ENCODE measurements at regions not wholly inside any gene's neighbourhood (a gene's known extent, or its start where the extent isn't known, plus 50 kb on each side); places are given as distances from the start of the nearest gene placed in this dataset.
"Not testable (repeated sequence)": the region's sequence is repeated elsewhere in the genome, so short reads cannot be mapped to it uniquely, and the experiment has no call there.

DNA sequence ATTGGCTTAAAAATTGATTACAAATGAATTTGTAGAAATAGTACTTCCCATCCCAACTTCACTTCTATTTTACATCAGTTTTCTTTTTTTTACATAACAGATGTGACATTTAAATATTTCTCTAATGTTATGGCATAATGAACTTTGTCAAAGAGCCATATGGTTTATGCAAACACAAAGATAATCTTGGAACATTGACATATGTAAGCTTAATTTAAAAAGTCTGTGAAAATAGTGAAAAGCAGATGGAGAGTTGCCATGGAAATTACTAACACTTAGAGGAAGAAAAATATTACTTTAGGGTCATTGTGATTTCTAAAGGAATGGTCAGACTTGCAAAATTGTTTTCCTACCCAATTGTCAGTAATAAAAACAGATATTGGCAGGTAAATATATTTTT, 232.4 kb downstream of the AEBP2 start:
- no peak for DNase-seq

DNA sequence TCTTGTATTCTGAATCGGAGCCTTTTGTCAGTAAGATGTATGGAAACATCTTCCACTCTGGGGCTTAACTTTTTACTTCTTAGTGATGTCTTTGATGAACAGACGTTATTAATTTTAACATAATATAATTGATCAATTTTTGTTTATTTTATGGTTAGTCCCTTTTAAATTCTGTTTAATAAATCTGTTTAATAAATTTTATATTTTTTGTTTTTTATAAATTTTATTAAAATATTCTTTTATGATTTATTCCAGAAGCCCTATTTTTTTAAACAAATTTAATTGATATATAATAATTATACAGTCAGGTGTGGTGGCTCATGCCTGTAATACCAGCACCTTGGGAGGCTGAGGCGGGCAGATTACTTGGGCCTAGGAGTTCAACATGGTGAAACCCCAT, 235.1 kb downstream of the AEBP2 start:
- no peak for DNase-seq

DNA sequence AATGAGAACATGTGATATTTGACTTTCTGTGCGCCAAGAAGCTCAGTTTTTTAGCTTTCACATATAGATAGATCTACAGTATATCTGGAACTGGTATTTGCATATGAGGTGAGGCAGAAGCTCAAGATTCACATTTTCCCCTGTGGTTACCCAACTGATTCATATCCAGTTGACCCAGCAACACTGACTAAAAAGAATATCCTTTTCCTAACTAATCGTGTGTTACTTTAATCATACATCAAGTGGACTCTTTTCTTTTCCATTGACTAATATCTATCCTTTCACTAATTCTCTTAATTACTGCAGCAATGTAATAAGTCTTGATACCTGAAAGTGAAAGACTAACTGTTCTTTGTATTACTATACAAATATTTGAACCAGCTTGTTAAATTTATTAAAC, 236.1 kb downstream of the AEBP2 start:
- no peak for DNase-seq

DNA sequence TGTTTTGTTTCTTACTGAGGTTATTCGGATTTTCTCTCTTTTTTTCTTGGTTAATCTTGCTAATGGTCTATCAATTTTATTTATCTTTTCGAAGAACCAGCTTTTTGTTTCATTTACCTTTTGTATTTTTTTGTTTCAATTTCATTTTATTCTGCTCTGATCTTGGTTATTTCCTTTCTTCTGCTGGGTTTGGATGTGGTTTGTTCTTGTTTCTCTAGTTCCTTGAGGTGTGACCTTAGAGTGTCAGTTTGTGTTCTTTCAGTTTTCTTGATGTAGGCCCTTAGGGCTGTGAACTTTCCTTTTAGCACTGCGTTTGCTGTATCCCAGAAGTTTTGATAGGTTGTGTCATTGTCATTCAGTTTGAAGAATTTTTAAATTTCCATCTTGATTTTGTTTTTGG, 239.2 kb downstream of the AEBP2 start:
- not testable (repeated sequence) for DNase-seq

DNA sequence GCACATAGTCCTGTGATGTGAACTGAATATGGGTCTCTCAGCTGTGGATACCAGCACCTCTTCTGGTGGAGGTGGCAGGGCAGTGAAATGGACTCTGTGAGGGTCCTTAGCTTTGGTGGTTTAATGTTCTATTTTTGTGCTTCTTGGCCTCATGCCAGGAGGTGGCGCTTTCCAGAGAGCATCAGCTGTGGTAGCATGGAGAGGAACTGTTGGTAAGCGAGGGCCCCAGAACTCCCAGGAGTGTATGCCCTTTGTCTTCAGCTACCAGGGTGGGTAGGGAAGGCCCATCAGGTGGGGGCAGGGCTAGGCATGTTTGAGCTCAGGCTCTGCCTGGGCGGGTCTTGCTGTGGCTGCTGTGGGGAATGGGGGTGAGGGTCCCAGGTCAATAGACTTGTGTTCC, 241.7 kb downstream of the AEBP2 start:
- DNase-seq, result no peak

DNA sequence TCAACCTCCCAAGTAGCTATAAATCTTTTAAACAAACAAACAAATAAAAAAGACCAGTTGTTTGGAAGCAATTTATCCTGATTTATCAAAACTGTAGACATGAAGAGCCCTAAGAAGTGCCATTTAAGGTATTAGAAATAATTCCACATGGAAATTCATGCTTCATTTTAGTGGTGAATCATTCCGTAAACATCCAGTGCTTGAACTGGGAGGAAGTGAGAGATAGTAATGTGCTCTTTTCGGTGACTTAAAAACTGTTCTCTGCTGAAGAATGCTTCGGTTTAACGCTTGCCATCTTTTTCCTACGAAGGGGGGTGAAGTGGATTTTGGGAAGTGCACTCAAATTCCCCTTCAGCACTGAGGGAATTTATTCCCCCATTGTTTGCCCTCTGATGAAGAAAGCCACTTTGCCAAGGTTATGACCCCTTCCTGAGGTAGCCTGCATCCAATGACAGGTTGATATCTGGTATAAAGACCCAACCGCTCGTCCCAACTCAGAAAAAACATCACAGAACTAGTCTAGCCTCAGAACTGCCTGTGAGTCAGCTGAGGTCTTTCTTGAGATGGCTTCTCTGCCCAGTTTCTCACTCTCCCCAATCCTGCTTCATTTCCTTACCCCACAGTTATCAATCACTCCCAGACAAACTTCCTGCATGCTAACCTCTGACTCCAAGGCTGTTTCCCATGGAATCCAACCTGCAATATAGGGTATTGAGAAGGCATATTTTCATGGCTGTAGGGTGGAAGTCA, 244.1 kb downstream of the AEBP2 start:
- DNase-seq, result no peak

DNA sequence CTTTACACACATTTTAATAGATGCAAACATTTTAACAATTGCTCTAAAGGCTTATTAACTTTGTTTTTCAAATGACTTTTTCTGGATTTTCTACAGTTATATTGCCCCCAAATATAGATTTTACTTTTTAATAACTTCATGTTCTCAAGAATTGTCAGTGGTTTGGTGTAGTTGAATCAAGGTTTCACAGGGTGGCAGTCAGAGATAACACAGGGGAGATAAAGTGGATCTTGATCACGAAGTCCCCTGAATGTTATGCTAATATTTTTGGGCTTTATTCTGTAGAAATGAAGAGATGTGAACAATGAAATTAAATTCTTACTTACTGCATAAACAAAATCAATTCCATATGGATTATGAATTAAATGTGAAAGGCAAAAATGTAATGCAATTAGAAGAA, 248.1 kb downstream of the AEBP2 start:
- DNase-seq, result no peak

DNA sequence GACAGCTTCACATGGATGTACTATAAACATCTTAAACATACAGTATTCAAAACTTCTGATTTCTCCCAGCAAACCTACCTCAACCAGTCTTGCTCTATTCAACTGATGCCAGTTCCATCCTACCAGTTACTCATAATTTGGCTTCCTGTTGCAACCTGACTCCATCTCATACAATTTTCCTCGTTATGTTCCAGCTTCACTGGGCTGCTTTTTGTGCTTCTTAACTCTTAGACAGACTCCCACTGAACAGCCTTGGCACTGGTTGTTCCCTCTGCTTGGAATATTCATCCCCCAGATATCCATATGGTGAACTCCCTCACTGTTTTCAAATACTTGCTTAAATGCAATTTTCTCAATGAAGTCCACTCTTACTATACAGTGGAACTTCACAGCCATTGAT, 249.2 kb downstream of the AEBP2 start:
- no peak for DNase-seq

DNA sequence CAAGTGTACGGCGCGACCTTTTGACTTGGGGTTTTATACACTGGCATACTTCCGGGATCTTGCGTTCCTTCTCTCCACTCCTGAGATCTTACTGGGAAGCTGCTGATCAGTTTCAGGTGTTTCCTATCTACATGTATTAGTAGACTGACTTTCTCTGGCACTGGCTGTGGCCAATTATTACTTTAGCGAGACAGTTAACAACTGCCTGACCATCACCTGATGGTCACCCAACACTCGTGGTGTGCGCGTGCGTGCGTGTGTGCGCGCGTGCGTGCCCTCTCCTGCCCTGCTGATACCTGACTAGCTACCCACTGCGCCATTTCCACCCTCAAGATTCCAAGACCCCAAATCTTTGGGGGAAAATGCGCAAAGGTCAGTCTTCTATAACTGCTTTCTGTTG, 249.9 kb downstream of the AEBP2 start:
- DNase-seq, result no peak

DNA sequence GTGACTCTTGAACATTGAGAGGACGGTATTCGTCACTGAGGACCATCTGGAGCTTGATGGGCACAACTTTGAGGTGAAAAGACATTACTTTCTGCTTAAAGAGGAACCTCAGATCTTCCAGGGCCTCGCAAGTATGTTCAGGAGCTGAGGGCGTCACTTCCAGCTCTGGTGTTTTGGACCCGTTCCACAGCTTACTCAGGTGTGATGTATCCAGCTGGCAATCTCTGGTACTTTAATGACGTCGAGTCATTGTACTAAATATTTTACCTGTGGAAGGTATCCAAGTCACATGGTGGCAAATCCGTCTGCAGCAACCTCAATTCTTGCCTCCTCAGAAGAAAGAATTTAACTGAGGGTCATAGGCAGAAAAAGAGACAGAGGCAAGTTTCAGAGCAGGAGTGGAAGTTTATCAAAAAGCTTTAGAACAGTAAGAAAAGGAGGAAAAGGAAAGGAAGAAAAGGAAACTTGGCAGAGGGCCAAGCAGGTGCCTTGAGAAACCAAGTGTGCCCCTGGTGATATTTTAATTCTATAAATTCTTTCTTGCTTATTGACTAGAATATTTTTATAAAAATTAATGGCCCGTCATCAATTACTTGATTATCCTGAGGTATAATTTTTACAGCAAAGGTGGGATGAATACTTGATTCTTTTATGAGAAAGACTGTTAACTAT, 250.6 kb downstream of the AEBP2 start:
- no peak for DNase-seq

DNA sequence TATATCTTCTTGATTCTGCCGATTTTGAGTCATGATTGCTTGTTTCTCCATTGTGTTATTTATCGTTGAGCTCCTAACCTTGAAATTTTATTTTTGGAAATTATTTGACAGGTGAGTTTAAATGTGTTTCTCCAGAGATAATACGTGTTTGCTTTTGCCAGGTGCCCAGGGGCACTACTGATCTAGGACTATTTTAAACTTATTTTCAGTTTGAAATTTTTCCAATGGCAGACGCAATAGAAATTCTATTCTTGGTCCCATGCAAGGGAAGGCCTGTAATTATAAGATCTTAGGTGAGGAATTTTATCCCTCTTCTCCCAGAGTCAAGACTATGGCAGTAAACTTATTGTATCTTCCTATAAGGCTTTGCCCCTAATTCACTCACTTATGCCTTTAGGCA, 252.8 kb downstream of the AEBP2 start:
- DNase-seq, result no peak

DNA sequence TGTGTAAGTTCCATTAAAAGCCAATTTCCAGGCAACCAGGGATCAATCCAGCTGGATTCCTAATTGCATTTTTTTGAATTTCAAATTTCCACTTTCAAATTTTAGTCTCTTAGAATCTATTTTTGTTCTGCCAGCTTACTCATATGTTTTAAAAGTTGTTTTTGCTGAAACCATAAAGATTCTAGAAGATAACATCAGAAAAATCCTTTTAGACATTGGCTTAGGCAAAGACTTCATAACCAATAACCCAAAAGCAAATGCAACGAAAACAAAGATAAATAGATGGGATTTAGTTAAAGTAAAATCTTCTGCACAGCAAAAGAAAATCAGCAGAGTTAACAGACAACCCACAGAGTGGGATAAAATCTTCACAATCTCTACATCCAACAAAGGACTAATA, 253.3 kb downstream of the AEBP2 start:
- DNase-seq, result no peak

DNA sequence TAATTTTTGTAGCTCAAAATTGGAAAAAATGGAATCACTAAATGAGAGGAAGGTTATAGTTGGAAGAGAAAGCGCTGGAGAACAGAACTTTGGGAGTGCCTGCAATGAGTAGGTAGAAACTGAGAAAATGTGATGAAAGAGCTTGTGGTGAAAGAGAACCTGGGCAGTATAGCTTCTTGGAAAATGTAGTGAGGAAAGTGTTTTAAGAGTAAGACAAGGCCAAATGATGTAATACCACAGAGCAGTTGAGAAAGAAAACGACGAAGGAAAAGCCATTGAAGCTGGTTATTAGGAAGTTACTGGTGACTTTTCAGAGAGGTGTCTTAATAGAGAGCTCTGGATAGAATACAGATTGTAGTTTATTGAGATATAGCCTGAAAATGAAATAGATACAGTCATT, 255.3 kb downstream of the AEBP2 start:
- DNase-seq, result no peak

DNA sequence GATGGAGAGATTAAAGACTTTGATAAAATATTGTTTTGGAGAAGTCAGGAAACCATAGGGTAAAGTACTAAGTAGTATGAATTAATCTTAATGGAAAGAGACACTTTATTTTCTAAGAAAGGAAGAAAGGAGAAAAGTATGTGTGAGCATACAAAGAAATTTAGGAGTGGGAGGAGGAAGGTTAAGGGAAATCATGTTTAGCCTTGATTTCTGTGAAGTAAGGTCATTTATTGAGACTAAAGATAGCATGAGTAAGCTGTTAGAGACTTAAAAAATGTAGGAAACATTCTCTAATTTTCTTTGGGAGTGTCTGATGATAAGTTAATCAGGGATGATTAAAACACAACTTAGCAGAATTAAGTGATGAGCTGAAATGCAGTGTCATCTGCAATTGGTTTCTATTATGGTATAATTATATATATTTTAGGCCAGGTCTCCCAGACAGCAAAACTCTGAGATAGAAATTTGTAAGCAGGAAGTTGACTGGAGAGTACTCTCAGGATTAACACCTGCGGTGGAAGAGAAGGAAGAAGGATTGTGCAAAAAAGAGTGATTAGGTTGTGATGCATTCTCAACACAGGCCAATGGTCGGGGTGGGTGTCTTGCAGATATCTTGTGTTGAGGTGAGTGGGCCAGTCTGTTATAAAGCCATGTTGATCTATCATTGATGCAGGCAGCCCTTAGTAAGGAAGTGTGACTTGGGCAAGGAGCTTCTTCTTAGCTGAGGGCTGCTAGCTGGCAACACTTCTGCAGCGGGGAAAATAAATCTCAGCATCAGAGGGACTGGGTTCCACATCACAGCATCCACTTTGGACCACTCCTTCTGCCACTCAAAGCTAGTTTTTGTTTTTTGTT, 256.2 kb downstream of the AEBP2 start:
- no peak for DNase-seq

DNA sequence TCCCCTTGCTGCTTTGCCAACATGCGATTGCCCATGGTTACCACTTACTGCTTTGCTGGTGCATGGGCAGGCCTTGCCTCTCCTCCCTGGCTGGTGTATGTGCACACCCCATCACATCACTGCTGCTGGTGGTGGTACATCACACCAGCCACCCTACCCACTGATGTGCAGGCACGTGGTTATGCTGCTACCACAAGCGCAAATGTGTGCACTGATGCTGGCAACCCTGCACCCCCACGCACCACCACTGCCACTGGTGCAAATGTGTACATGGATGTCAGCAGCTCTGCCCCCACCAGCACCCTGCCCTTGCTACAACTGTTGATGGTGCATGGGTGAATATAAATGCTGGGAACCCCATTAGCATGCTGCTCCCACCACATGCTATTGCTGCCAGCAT, 261.7 kb downstream of the AEBP2 start:
- DNase-seq, result no peak

DNA sequence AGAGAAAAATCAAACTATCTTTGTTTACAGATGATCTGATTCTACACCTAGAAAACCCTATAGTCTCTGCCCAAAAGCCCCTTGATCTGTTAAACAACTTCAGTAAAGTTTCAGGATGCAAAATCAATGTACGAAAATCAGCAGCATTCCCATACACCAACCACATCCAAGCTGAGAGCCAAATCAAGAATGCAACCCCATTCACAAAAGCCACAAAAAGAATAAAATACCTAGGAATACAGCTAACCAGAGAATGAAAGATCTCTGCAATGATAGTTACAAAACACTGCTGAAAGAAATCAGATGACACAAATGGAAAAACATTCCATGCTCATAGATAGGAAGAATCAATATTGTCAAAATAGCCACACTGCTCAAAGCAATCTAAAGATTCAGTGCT, 265.7 kb downstream of the AEBP2 start:
- no peak for DNase-seq

DNA sequence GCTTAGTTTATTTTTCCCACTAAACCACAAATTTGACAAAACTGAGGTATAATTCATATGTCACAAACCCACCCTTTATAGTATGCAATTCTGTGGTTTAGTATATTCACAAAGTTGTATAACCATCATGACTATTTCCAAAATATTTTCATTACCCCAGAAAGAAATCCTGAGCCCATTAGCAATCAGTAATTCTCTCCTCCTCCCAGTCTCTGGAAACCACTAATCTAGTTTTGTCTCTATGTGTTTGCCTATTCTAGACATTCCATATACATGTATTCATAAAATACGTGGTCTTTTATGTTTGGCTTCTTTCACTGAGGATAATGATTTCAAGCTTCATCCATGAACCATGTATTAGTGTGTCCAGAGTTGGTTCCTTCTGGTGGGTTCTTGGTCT, 267.6 kb downstream of the AEBP2 start:
- no peak for DNase-seq

DNA sequence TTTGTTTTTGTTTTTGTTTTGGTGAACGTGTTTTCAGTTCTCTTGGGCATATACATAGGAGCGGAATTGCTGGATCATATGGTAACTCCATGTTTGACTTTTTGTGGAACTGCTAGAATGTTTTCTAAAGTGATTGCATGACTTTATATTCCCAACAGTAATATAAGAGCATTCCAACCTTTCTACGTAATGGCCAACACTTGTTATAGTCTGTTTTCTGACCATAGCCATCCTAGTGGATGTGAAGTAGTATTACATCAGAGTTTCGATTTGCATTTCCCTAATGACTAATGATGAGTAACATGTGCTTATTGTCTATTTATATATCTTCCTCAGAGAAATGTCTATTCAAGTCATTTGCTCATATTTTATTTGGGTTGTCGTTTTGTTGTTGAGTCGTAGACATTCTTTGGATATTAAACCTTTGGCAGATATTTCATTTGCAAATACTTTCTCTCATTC, 268.7 kb downstream of the AEBP2 start:
- DNase-seq, result no peak

DNA sequence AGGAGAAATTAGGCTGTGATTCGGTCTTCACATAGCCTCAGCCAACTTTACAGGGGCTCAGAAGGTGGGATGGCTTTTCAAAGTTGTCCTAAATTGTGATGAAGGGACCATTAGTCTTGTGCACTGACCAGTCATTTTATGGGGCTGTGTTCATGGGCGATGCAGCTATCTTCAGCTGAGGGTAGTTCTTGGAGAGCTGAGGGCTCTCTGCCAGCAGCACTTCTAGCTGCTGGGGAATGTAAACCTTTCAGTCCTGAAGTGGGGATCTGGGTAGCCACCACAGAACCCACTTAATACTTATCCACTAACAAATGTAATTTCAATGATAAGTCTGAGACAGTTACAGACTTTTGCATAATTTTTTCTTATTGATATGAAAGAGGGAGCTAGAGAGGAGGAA, 270.6 kb downstream of the AEBP2 start:
- DNase-seq, result no peak

DNA sequence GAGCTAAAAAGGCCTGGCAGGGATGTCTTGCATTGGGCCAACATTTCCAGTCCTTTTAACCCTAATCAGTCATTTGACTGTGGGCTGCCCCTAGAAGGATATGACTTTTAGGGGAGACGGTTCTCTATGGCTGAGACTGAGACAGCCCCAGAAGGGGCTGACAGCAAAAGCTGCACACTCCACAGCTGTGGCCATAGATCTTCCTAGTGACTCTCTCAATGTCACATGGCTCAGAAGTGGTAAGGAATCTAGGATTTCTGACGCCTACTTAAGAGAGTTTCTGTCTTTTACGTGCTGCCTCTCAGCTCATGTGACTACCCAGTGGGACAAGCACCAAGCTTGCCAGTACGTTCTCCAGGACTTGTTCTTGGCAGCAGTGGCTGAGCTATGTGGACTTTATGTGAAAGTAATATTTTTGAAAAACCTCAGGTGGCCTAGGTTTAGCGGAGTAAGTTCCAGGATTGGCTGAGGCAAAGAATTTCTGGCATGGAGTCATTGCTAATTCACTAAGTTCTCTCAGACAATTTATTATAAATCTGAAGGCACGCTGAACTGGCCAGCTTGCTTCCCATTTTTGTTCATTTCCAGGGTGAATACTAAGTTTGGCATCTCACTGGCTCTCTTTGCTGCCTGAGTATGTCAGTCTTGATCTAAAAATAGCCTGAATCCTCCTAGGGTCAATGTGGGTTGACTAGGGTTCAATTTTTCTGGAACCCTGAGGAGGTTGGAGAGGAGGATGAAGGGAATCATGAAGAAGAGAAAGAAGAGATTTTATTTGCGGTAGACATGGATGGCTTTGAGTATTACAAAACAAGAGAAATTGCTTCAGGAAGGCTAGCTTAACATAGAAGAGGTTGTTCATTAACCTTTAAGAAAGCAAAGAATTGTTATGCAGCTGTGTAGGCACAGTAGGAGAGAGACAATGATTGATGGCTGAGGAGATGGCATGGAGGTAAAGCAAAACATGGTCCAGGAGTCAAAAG, 271.8 kb downstream of the AEBP2 start:
- DNase-seq, result peak; percentile 19

DNA sequence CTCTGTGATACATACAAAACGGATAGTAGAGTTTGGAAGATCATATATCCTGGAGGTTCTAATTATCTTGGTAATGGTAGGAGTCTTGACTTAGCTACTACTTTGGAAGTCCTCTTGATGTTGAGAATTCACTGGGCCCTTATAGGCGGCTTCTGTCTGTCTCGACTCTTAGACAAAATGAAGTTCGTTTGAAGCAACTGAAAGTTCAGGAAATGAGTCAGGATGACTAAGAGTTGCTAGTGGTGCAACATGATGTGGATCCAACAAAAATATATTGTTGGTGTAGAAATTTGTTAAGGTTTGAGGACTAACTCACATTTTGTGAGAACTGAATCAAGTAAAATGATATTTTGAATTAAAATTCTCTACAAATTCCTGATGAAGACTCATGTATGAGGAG, 272.7 kb downstream of the AEBP2 start:
- no peak for DNase-seq

DNA sequence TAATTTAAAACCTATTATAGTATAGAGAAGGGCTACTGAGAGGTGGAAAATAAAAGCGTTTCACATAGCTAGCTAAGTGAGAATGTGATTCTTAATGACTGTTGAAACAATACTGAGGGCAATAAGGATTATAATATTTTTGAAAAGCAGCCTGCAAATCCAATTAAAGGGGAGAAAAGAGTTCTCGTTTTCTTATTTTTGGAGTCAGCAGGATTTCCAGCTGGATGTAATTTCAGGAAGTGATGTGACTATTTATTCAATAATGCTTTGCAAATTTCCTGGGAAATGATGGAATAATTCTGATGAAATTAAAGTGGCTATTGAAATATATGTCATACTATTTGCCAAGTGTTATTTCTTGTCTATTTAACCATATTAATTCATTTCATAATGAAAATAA, 279.1 kb downstream of the AEBP2 start:
- no peak for DNase-seq

DNA sequence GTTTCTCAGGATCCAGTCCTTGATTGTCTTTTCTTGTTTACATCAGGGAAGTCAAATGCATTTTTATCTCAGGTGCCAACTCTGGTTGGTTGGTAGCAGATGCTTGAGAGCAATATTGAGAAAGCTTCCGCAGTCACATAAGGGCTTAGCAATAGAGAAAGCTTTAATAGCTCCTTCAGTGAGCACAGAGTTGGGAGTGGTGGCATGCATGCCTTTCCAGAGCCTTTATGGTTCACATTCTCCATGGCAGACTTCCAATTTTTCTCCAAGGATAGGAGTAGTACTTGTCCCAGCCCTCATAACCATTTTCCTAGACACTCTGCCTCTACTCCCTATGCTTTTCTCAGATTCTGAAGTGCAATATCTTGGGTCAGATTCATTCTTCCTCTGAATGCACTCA, 280.4 kb downstream of the AEBP2 start:
- DNase-seq, result no peak

Measured in midbrain (tissue), 1 donor.